OCI-LY1 (cell line): ENCODE measurements at regions not wholly inside any gene's neighbourhood (a gene's known extent, or its start where the extent isn't known, plus 50 kb on each side); places are given as distances from the start of the nearest gene placed in this dataset.

Experiments used
- CTCF ChIP-seq: fragments of 200-600 bp; sonication (generic), shearing (Covaris generic); IDR thresholded peaks from 2 replicates; pipeline ENCODE4 v1.5.1; 2017; ENCODE audit warnings: mild to moderate bottlenecking, antibody characterized with exemption, low read length, moderate library complexity, mixed read lengths
- EZH2 ChIP-seq: fragments of 200-600 bp; sonication (generic), shearing (Covaris generic); IDR thresholded peaks from 2 replicates; pipeline ENCODE4 v1.8.0; 2017; ENCODE audit warnings: borderline replicate concordance, mixed run types, mild to moderate bottlenecking, antibody characterized with exemption, low read length, moderate library complexity, mixed read lengths

- TF ChIP-seq CTCF (no peak), EZH2 (no peak)
Measured at GRCh38 chr19:29389495-29389894, 136.3 kb upstream of the VSTM2B start.
